ENCODE measurements at regions not wholly inside any gene's neighbourhood (a gene's known extent, or its start where the extent isn't known, plus 50 kb on each side); places are given as distances from the start of the nearest gene placed in this dataset.

- H3K4me3 ChIP-seq (ENCODE audit: low read depth, low read length): no peak overlapping the region
- DNase-seq (ENCODE audit: low read depth): no peak
- TF ChIP-seq CTCF (IDR thresholded peaks at IDR 0.05; ENCODE audit: insufficient read depth, low read depth, low read length): no peak
Observed at GRCh38 chr22:22997262-22997898, 72.9 kb upstream of the GNAZ start.

GRCh38 chr22:22997988-22998387, 72.3 kb upstream of the GNAZ start:
- TF ChIP-seq CTCF (IDR thresholded peaks at IDR 0.05; ENCODE audit: insufficient read depth, low read depth, low read length): no peak
- no peak for DNase-seq (ENCODE audit: low read depth)
- H3K4me3 ChIP-seq (ENCODE audit: low read depth, low read length): no peak overlapping the region

GRCh38 chr22:22999523-22999922, 70.8 kb upstream of the GNAZ start:
- TF ChIP-seq CTCF (IDR thresholded peaks at IDR 0.05; ENCODE audit: insufficient read depth, low read depth, low read length): no peak
- DNase-seq (ENCODE audit: low read depth): no peak
- no peak overlapping the region for H3K4me3 ChIP-seq (ENCODE audit: low read depth, low read length)

GRCh38 chr22:23000657-23001347, 69.5 kb upstream of the GNAZ start:
- no peak for TF ChIP-seq CTCF (IDR thresholded peaks at IDR 0.05; ENCODE audit: insufficient read depth, low read depth, low read length)
- no peak for DNase-seq (ENCODE audit: low read depth)
- H3K4me3 ChIP-seq (ENCODE audit: low read depth, low read length): no peak overlapping the region

GRCh38 chr22:23001463-23001862, 68.9 kb upstream of the GNAZ start:
- H3K4me3 ChIP-seq (ENCODE audit: low read depth, low read length): no peak overlapping the region
- no peak for DNase-seq (ENCODE audit: low read depth)
- TF ChIP-seq CTCF (IDR thresholded peaks at IDR 0.05; ENCODE audit: insufficient read depth, low read depth, low read length): no peak

GRCh38 chr22:23002612-23003180, 67.6 kb upstream of the GNAZ start:
- TF ChIP-seq CTCF (IDR thresholded peaks at IDR 0.05; ENCODE audit: insufficient read depth, low read depth, low read length): no peak
- H3K4me3 ChIP-seq (ENCODE audit: low read depth, low read length): no peak overlapping the region
- no peak for DNase-seq (ENCODE audit: low read depth)

All from fibroblast of villous mesenchyme (primary cell).